HL-60/S4 treated with retinoic acid at 250 ng/mL for 4 days and 3 days (cell line): ENCODE measurements at regions not wholly inside any gene's neighbourhood (a gene's known extent, or its start where the extent isn't known, plus 50 kb on each side); places are given as distances from the start of the nearest gene placed in this dataset.

Experiments
- in situ Hi-C: fragments of 300-500 bp; cut with MboI; formaldehyde crosslinking; loops from 2 replicates; pipeline ENCODE4 v1.7.0; 2022; ENCODE audit warnings: low sequenced_read_pairs

- in situ Hi-C loops = no loop called here
These were observed 281.6 kb upstream of the SULF2 start for GRCh38 chr20:48066851-48067250.

DNA sequence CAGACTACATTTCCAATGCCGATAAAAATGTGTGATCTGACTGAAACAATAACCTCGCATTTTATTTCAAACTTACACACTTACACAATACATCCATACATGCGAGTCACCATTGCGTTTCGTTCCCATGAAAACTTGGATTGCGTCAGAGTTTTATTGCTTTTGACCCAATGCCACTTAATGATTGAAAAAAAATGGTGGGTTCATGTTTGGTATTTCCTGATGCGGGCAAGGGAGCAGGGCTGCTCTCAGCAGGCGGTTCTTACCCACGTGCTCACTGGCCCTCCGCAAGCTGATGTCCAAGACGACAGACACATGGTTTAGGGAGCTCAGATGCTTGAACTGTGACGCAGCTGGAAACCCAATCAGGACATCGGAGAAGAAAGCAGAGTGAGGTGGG lies 281.0 kb upstream of the SULF2 start:
- in situ Hi-C loops = no loop called here

- in situ Hi-C loops = no loop called here
These were observed 280.6 kb upstream of the SULF2 start for GRCh38 chr20:48065833-48066232.

DNA sequence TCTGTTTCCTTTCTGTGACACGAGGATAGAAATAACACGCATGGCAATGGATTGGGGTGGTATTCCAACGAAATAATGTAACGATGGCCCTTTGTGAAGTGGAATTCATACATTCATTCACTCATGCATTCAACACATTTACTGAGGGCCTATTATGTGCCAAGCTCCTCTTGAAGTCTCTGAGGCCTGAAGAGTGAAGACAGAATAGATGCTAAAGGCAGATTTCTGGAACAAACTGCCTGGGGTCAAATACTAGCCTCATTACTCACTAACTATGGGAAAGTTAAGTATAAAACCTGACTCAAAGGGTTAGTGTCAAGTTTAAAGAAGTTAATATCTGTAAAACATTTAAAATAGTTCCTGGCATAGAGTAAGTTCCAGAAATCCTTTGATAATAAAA lies 279.6 kb upstream of the SULF2 start:
- in situ Hi-C loops = no loop called here

DNA sequence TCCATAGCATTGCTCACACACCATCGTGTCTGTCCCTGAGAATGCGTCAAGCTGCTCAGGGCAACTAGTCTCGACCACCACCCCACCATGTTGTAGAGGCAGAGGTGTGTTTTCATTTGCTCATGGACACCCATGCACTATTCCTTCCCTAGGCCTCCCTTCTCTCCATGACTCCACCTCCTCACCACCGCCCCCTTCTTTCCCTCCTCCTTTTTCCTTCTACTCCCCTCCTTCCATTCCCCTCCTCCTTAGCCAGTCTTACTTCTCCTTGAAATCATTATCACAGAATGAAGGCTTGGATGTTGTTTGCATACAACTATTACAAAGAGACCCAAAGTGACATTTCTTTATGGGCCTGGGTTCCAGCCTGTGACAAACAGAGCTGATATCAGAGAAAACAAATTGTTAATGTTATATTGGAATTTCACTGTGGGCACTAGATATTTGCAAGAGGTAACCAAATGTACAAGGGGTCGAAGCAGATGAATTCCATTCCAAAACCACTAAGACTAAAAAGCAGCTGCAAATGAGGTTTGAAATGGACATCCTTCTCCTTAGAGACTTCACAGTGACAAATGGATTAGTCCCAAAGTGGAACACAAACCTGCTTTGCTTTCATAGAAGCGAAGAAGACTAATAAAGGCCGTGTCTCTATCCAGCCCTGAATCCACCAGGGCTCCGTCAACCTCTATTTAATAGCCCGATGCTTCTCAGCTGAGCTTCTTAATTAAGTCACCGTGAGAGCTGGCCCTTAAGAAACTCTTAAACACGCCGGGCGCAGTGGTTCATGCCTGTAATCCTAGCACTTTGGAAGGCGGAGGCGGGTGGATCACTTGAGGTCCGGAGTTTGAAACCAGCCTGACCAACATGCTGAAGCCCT lies 275.8 kb upstream of the SULF2 start:
- in situ Hi-C loops = no loop called here

DNA sequence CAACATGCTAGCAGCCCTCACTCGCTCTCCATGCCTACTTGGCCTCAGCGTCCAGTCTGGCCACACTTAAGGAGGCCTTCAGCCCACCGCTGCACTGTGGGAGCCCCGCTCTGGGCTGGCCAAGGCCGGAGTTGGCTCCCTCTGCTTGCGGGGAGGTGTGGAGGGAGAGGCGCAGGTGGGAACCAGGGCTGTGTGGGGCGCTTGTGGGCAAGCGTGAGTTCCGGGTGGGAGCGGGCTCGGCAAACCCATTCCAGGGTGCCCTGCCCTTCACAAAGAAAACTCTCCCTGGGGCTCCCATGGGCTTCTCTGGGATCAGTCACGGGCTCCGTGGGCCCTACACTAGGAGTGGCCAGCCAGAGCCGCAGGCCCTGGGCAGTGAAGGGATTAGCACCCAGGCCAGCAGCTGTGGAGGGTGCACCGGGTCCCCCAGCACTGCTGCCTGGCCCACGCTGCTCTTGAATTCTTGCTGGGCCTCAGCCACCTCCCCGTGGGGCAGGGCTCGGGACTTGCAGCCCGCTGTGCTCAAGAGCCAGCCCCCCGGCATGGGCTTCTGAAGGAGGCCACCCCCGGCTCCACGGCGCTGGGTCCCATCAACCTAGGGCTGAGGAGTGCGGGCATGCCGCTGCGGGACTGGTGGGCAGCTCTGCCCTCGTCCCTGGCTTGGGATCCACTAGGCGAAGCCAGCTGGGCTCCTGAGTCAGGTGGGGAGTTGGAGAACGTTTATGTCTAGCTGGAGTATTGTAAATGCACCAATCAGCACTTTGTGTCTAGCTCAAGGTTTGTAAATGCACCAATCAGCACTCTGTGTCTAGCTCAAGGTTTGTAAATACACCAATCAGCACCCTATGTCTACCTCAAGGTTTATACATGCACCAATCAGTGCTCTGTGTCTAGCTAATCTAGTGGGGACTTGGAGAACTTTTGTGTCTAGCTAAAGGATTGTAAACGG lies 273.6 kb upstream of the SULF2 start:
- in situ Hi-C loops = no loop called here

DNA sequence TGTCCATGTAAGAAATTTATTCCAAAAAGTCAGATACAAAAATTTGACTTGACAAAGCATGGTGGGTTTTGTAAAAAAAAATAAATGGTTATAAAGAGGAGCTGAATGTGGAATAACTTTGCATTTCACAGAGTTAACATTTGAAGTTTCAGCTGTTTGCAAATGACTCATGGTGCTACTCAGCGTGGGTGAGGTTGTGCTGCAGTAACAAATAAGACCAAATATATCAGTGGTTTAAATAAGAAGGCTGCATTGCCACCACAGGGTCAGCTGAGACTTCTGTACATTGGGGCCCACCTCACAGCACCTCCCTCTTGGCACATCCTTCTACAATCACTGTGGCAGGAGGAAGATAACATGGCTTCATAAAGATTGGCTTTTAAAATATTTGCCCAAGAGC lies 272.5 kb upstream of the SULF2 start:
- in situ Hi-C loops = no loop called here

GRCh38 chr20:48057251-48057650 lies 272.0 kb upstream of the SULF2 start:
- in situ Hi-C loops = no loop called here

DNA sequence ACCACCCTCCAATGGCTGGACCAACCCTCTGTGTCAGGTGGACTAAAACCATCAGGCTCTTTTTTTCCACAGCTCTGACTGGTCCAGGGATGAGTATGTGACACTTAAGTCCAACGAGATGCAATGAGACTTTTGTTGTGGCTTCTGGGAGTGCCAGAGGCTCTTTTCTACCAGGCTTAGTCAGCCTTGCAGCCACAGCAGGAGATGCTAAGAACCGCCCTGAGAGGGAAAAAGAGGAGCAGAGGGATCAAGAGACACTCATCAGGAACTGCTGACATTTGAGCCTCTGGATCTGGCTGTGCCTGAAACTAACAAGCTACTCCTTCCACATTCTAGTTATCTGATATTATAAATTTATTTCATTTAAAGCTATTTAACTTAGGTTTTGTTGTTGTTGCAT lies 270.9 kb upstream of the SULF2 start:
- in situ Hi-C loops = no loop called here

GRCh38 chr20:48054051-48054450 lies 268.8 kb upstream of the SULF2 start:
- in situ Hi-C loops = no loop called here

- in situ Hi-C loops = no loop called here
These were observed 267.2 kb upstream of the SULF2 start for GRCh38 chr20:48052475-48052835.

GRCh38 chr20:48051794-48052474 lies 266.7 kb upstream of the SULF2 start:
- in situ Hi-C loops = no loop called here

GRCh38 chr20:48049641-48050040 lies 264.4 kb upstream of the SULF2 start:
- in situ Hi-C loops = no loop called here

DNA sequence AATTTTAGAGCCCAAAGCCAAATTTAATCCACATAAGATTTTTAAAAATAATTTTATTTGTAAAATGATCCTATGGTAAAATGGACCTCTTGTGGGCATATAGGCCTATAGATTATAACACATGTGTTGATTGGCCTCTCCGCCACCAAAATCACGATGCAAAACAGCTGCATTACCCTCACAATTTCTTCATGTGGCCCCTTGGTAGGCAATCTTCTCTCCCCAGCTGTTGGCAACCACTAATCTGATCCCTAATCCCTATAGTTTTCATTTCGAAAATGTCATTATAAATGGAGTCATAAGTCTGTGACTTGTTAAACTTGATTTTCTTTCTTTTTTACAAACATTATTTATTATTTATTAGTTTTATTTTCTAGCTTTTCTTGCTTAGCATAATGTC lies 263.9 kb upstream of the SULF2 start:
- in situ Hi-C loops = no loop called here

DNA sequence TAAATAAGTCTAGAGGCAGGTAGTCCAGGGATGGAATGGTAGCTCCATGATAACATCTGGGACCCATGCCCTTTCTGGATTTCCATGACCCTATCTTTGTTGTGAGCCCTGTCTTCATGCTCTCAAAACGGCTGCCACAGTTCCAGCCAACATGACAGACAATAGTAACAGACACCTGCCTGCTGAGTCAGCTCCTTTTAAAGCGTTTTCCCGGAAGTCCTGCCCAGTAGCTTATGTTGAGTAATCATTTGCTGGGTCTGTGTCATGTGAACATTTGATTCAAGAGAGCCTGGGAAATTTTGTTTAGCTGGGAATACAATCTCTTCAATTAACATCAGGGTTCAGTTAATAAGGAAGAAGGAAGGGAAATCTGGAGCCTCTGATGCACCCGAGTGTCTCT lies 262.2 kb upstream of the SULF2 start:
- in situ Hi-C loops = no loop called here

- in situ Hi-C loops = no loop called here
These were observed 257.3 kb upstream of the SULF2 start for GRCh38 chr20:48042628-48043027.

- in situ Hi-C loops = no loop called here
These were observed 255.9 kb upstream of the SULF2 start for GRCh38 chr20:48041078-48041780.

DNA sequence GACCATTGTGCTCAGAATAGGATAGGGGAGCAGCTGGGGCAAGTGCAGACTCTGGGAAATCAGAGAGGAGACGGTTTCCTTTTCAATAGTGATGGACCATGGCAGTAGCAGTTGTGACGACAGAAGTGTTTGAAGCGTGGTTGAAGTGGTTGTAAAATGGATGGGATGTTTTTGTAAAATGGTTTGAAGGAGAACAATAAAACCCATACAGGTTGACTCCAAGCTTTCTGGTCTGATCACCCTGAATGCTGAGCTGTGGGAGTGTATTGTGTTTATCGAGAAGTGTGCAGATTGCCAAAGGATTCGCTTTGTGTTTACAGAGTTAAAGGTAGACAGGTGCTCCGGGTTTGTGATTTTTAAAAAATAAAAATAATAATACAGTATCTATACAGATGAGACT lies 255.2 kb upstream of the SULF2 start:
- in situ Hi-C loops = no loop called here

GRCh38 chr20:48040051-48040450 lies 254.8 kb upstream of the SULF2 start:
- in situ Hi-C loops = no loop called here

DNA sequence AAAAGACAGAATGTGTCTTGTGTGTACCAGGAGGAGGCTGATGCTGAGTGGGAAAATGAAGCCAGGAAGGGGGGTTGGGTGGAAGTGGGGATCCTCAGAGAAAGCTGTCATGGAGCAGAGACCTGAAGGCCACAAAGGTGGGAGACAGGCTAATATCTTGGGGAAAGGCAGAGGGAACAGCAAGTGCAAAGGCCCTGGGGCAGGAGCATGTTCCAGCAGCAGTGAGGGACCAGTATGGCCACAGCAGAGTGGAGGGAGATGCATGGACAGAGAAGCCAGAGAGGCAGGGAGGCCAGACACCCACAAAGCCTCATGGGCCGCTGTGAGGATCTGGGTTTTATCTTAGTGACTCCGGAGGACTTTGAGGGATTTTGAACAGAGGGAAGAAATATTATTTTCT lies 254.2 kb upstream of the SULF2 start:
- in situ Hi-C loops = no loop called here

DNA sequence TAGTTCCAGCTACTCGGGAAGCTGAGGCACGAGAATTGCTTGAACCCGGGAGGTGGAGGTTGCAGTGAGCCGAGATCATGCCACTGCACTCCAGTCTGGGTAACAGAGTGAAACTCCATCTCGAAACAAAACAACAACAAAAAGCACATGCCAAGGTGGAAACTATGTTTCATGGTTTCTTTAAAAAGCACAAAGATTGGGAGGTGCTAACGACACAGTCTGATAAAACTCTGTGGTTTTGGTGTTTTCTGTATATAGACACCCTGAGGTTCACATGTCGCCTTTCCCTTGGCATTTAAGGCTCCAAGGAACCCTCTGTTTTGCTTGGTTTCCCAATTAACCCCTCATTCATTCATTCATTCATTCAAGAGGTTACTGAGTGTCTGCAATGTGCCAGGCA lies 253.4 kb upstream of the SULF2 start:
- in situ Hi-C loops = no loop called here
